IgD-negative memory B cell (primary cell): ENCODE measurements at regions not wholly inside any gene's neighbourhood (a gene's known extent, or its start where the extent isn't known, plus 50 kb on each side); places are given as distances from the start of the nearest gene placed in this dataset.

ENCODE experiments used
- H3K27ac Mint-ChIP-seq, 3 donors: one replicate each; pipeline ENCODE4 v1.8.0; 2020 to 2022; ENCODE audit warnings: mild to moderate bottlenecking in 3 of 3, mixed read lengths in 3 of 3, moderate library complexity in 1 of 3
- H3K27me3 Mint-ChIP-seq: one replicate; pipeline ENCODE4 v1.8.0; 2021; ENCODE audit warnings: mixed read lengths
- H3K36me3 Mint-ChIP-seq: one replicate; pipeline ENCODE4 v1.8.0; 2020; ENCODE audit warnings: mild to moderate bottlenecking, mixed read lengths
- H3K4me1 Mint-ChIP-seq, 3 donors: one replicate each; pipeline ENCODE4 v1.8.0; 2020 to 2022; ENCODE audit warnings: mixed read lengths in 3 of 3, mild to moderate bottlenecking in 1 of 3
- H3K4me3 Mint-ChIP-seq, 4 donors: one replicate each; pipeline ENCODE4 v1.8.0; 2020 to 2022; ENCODE audit warnings: mild to moderate bottlenecking in 4 of 4, mixed read lengths in 4 of 4, moderate library complexity in 3 of 4
- H3K9me3 Mint-ChIP-seq, 3 donors: one replicate each; pipeline ENCODE4 v1.8.0; 2020 to 2021; ENCODE audit warnings: mixed read lengths in 3 of 3, mild to moderate bottlenecking in 1 of 3

DNA sequence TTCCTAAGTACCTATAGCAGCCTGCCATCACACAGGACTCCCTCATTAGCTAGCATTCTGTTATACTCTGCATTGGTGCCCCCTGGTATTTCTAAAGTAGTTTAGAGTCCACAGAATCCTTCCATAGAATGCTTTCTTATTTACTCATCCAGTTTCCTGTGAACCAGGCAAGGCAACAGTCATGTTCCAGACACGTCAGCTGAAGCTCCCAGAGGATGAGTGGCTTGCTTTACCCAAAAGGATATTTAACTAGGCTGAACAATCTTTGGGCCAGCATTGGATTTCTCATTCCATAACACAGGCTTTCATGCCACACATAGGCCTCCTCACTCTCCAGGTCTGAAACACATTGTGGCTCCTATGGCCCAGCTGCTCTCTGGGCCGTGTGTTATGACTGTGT is 203.8 kb upstream of the MAP3K7 start:
- H3K9me3 Mint-ChIP-seq, result no peaks in the 10 kb centered on the region
- no peaks in the 10 kb centered on the region for H3K4me1 Mint-ChIP-seq
- no peaks in the 10 kb centered on the region for H3K36me3 Mint-ChIP-seq
- H3K27ac Mint-ChIP-seq, result no peak overlapping the region
- H3K27me3 Mint-ChIP-seq, result peaks cover 3% of the 10 kb centered on the region
- H3K4me3 Mint-ChIP-seq, result no peak overlapping the region

DNA sequence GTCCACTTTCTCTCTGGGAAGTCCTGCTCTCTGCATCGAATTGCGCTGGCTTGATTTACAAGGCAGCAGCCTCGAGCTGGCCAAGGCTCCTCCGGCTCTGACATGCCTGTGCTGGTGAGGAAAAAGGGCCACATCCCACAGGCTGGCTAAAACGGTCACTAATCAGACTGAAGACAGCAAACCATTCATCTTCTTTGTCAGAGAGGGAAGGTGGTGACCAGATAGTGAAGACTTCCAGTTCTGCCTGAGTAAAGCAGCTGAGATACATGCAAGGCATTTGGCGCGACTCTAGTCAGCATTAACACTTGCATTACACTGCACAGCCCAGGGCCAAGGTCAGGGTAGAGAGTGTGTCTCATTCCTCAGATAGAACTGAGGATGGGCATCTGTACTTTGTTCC is 203.2 kb upstream of the MAP3K7 start:
- Mint-ChIP-seq H3K4me3 (no peak overlapping the region), H3K36me3 (no peaks in the 10 kb centered on the region), H3K4me1 (no peaks in the 10 kb centered on the region), H3K27ac (no peak overlapping the region), H3K9me3 (no peaks in the 10 kb centered on the region), H3K27me3 (peaks cover 3% of the 10 kb centered on the region)

GRCh38 chr6:90788781-90789180 is 201.9 kb upstream of the MAP3K7 start:
- H3K4me3 Mint-ChIP-seq, result no peak overlapping the region
- H3K27ac Mint-ChIP-seq, result no peak overlapping the region
- H3K9me3 Mint-ChIP-seq, result no peaks in the 10 kb centered on the region
- peaks cover 4% of the 10 kb centered on the region for H3K27me3 Mint-ChIP-seq
- H3K4me1 Mint-ChIP-seq, result no peaks in the 10 kb centered on the region
- no peaks in the 10 kb centered on the region for H3K36me3 Mint-ChIP-seq

DNA sequence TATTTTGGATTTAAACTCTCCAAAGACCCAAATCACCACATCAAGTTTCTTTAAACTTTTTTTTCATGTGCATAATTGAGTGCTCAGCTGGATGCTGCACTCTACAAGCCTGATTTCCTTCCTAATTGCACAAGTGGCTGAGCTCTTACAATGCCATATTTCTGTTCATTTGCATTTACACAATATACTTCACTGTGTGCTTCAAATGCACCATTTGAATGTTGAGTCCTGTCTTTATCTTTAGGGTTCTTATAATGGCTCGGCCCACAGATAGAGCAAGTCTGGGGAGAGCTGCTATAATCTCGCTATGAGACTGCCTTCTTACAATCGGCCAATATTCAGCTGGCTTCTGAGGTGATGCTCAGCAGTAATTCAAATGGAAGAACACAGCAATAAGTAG is 200.6 kb upstream of the MAP3K7 start:
- Mint-ChIP-seq H3K27ac (no peak overlapping the region), H3K36me3 (no peaks in the 10 kb centered on the region), H3K4me1 (no peaks in the 10 kb centered on the region), H3K27me3 (peaks cover 4% of the 10 kb centered on the region), H3K9me3 (no peaks in the 10 kb centered on the region), H3K4me3 (no peak overlapping the region)

DNA sequence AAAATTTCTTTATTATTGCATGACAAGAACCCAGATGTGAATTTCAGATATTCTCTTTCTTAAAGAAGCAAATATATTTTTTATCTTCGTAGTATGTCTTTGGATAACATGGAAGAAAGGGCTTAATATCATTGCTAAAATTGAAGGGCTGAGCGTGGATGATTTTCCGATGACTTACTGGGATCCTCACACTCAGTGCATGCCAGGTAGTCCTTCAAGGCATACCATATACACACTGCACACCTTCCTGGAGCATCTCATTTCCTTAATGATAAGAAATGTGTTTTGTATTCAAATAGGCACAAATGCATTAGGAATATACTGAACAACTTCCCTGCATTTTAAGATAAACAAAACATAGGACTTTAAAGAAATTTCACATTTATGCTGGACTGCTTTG is 193.9 kb upstream of the MAP3K7 start:
- H3K4me1 Mint-ChIP-seq, result no peaks in the 10 kb centered on the region

GRCh38 chr6:90780141-90780540 is 193.3 kb upstream of the MAP3K7 start:
- Mint-ChIP-seq H3K27ac (no peak overlapping the region), H3K9me3 (no peaks in the 10 kb centered on the region), H3K36me3 (no peaks in the 10 kb centered on the region), H3K4me1 (no peaks in the 10 kb centered on the region), H3K27me3 (peaks cover 3% of the 10 kb centered on the region), H3K4me3 (no peak overlapping the region)

More for the DNA sequence above, 193.9 kb upstream of the MAP3K7 start:
- Mint-ChIP-seq H3K36me3 (no peaks in the 10 kb centered on the region), H3K27me3 (peaks cover 3% of the 10 kb centered on the region), H3K27ac (no peak overlapping the region), H3K9me3 (no peaks in the 10 kb centered on the region), H3K4me3 (no peak overlapping the region)

DNA sequence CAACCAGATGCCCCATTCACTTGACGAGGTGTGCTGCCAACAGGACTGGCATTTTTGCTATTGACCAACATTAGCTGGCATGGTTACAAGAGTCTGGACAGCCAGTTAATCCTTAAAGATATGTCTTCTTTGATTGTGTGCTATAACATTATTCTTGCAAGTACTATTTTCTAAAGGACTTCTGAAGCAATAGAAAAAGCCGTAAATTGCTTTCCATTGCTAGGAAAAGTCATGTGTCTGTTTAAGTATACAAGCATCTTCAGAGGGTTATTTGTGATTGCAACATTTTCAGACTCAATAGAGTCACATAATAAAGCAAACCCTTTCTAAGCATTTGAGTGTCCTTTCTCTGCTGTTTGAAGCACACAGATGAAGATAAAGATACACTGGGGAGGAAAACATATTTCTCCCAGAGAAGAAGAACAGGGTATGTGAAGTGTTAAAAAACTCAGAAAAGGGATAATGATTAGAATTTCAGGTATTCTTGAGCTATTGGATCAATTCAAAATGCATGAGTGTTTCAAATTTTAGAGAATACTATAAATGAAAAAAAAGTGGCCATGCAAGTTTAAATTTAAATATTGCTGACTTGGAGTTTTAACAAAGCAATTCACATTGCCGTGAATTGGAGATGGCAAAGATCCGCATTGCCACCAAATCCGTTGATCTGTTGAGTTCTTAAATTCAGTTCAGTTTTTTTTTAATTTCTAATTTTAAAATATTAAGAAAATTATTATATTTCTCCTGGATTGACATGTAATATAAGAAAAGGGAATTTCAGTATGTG is 191.7 kb upstream of the MAP3K7 start:
- Mint-ChIP-seq H3K9me3 (no peaks in the 10 kb centered on the region), H3K27ac (no peak overlapping the region)

GRCh38 chr6:90770778-90771177 is 183.9 kb upstream of the MAP3K7 start:
- Mint-ChIP-seq H3K27ac (no peak overlapping the region), H3K9me3 (no peaks in the 10 kb centered on the region), H3K36me3 (no peaks in the 10 kb centered on the region), H3K4me1 (no peaks in the 10 kb centered on the region), H3K27me3 (no peaks in the 10 kb centered on the region), H3K4me3 (no peak overlapping the region)

More for the DNA sequence above, 191.7 kb upstream of the MAP3K7 start:
- Mint-ChIP-seq H3K4me3 (no peak overlapping the region), H3K4me1 (no peaks in the 10 kb centered on the region), H3K27me3 (peaks cover 2% of the 10 kb centered on the region), H3K36me3 (no peaks in the 10 kb centered on the region)

DNA sequence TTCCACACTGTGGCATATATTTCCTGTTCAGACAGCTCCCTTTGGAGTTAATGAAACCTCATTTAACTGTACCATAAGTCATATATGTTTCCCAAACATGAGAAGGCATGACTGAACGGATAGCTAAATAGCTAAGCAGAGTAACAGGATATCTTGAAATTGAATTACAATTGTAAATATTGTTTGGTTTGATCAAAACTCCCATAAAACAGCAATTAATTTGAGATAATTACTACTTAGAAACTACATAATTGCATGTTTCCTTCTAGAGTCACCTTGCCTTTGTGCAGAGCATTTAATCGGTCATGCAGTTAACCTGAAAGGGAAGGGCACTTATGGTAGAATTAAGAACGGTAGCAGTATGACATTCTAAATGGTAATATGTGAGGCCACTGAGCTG is 179.0 kb upstream of the MAP3K7 start:
- Mint-ChIP-seq H3K4me1 (no peaks in the 10 kb centered on the region), H3K9me3 (no peaks in the 10 kb centered on the region), H3K27me3 (no peaks in the 10 kb centered on the region), H3K27ac (no peak overlapping the region), H3K4me3 (no peak overlapping the region), H3K36me3 (no peaks in the 10 kb centered on the region)

DNA sequence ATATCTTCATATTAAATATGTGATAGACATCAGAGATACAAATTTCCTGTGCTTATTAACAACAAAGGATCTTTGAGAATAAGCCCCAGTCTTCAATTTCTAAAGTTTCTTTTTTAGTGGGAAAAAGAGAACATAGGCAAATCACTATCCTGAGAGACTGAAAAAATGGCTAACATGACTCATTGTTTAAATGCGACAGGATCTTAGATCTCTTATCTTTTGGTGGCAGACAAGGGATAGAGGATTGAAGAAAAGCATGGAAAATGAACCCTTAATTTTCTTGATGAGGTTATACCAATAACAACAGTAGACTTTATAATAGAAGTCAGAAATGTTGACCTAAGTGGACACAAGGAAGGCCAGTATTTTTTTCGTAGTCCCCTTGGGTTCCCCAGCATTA is 178.6 kb upstream of the MAP3K7 start:
- no peak overlapping the region for H3K4me3 Mint-ChIP-seq
- H3K27me3 Mint-ChIP-seq, result no peaks in the 10 kb centered on the region
- no peak overlapping the region for H3K27ac Mint-ChIP-seq
- H3K36me3 Mint-ChIP-seq, result no peaks in the 10 kb centered on the region
- H3K9me3 Mint-ChIP-seq, result no peaks in the 10 kb centered on the region
- no peaks in the 10 kb centered on the region for H3K4me1 Mint-ChIP-seq

DNA sequence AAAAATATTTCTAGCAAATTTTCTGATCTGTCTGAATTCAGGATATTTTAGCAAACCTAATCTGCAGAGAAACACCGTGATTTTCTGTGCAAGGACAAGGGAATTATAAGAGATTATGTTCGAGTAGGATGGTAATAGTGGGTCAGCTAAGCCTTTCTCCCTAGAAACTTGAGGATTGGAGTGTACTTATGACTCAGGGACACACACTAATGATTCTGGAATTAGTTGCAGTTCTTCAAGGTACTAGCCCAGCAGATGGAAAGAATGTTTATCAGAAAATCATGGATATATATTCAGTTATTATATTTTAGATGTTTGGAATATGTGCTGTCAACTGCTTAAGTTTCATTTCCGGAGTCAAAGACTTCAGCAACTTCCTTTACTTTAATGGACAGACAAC is 177.1 kb upstream of the MAP3K7 start:
- Mint-ChIP-seq H3K4me1 (no peaks in the 10 kb centered on the region), H3K36me3 (no peaks in the 10 kb centered on the region)

DNA sequence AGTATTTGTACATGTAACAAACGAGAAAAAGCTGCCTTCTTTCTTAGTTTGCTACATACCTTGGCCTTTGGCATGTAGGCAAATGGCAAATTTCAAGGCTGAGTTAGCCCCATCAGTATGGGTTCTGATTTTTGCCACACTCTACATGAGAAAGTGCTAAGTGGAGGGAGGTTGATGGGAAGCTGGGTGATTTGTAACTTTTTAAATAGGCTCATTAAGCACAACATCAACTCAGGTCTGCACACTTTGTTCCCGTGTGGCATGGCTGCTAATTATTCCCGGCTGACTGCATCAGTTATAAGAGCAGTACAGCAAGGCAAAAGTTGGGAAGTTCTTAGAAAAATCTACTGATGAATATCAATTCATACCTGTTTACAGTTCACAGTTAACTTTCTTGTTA is 172.8 kb upstream of the MAP3K7 start:
- no peaks in the 10 kb centered on the region for H3K9me3 Mint-ChIP-seq
- no peak overlapping the region for H3K27ac Mint-ChIP-seq
- H3K4me3 Mint-ChIP-seq, result no peak overlapping the region
- H3K4me1 Mint-ChIP-seq, result no peaks in the 10 kb centered on the region
- no peaks in the 10 kb centered on the region for H3K36me3 Mint-ChIP-seq
- H3K27me3 Mint-ChIP-seq, result no peaks in the 10 kb centered on the region

More for the DNA sequence above, 177.1 kb upstream of the MAP3K7 start:
- no peaks in the 10 kb centered on the region for H3K9me3 Mint-ChIP-seq
- no peaks in the 10 kb centered on the region for H3K27me3 Mint-ChIP-seq
- H3K27ac Mint-ChIP-seq, result no peak overlapping the region
- no peak overlapping the region for H3K4me3 Mint-ChIP-seq

- H3K27ac Mint-ChIP-seq, result no peak overlapping the region
- no peaks in the 10 kb centered on the region for H3K4me1 Mint-ChIP-seq
- H3K36me3 Mint-ChIP-seq, result no peaks in the 10 kb centered on the region
- no peaks in the 10 kb centered on the region for H3K9me3 Mint-ChIP-seq
- no peaks in the 10 kb centered on the region for H3K27me3 Mint-ChIP-seq
- no peak overlapping the region for H3K4me3 Mint-ChIP-seq
Observed at GRCh38 chr6:90758741-90759140, 171.9 kb upstream of the MAP3K7 start.

DNA sequence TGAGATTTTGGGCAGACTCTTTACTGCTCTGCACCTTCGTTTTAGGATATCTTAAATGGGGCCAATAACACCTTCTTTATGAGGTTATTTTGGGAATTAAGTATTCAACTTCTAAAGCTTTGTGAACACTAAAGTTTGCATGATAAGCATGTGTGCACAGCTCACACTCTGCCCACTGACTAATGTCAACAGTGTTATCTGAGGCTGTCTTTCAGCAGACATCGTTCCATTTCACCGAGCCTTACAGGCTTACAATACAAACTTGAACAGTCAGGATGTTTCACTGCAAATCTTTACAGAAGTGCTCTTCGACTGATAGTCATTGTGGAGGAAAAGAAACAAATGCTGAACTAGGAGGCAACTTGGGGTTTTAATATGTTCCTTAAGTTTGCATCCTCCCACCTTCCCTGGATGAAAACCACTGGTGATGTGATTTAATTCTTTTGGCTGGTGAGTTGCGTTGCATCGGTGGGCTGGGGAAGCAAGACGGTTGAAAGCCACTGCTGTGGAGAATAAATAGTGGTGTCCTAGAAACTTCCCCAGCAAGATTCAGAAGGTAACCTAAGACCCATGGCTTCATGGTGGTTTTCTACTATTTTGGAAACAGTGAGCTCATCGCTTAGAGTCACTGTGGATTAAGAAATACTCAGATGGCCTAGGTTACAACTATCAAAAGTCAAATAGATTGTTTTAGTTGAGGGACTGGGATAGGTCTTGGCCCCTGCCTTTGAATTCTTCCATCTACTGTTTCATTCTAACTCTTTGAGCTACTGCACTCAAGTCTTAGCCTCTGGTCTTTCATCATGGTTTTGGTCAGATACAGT is 167.2 kb upstream of the MAP3K7 start:
- no peaks in the 10 kb centered on the region for H3K4me1 Mint-ChIP-seq
- no peaks in the 10 kb centered on the region for H3K36me3 Mint-ChIP-seq
- no peak overlapping the region for H3K4me3 Mint-ChIP-seq
- no peaks in the 10 kb centered on the region for H3K27me3 Mint-ChIP-seq
- H3K27ac Mint-ChIP-seq, result no peak overlapping the region
- H3K9me3 Mint-ChIP-seq, result no peaks in the 10 kb centered on the region

GRCh38 chr6:90739802-90740201 is 152.9 kb upstream of the MAP3K7 start:
- H3K4me1 Mint-ChIP-seq, result no peaks in the 10 kb centered on the region
- H3K9me3 Mint-ChIP-seq, result peaks cover 0 to 7% (median 2%) of the 10 kb centered on the region in 3 donors
- no peak overlapping the region for H3K4me3 Mint-ChIP-seq
- H3K27me3 Mint-ChIP-seq, result peaks cover 3% of the 10 kb centered on the region
- H3K27ac Mint-ChIP-seq, result no peak overlapping the region
- H3K36me3 Mint-ChIP-seq, result no peaks in the 10 kb centered on the region

- Mint-ChIP-seq H3K4me3 (no peak overlapping the region), H3K36me3 (no peaks in the 10 kb centered on the region), H3K27me3 (peaks cover 3% of the 10 kb centered on the region), H3K27ac (no peak overlapping the region), H3K9me3 (peaks cover 0 to 7% (median 2%) of the 10 kb centered on the region in 3 donors), H3K4me1 (no peaks in the 10 kb centered on the region)
Observed at GRCh38 chr6:90739339-90739738, 152.5 kb upstream of the MAP3K7 start.
